ENCODE measurements at regions not wholly inside any gene's neighbourhood (a gene's known extent, or its start where the extent isn't known, plus 50 kb on each side); places are given as distances from the start of the nearest gene placed in this dataset.

- TF ChIP-seq CTCF (IDR thresholded peaks at IDR 0.05) (no peak), POLR2A (IDR thresholded peaks at IDR 0.05) (no peak)
Measured at GRCh38 chr2:238659231-238659630, 188.7 kb upstream of the TWIST2 start.
